ENCODE measurements at regions not wholly inside any gene's neighbourhood (a gene's known extent, or its start where the extent isn't known, plus 50 kb on each side); places are given as distances from the start of the nearest gene placed in this dataset.

DNA sequence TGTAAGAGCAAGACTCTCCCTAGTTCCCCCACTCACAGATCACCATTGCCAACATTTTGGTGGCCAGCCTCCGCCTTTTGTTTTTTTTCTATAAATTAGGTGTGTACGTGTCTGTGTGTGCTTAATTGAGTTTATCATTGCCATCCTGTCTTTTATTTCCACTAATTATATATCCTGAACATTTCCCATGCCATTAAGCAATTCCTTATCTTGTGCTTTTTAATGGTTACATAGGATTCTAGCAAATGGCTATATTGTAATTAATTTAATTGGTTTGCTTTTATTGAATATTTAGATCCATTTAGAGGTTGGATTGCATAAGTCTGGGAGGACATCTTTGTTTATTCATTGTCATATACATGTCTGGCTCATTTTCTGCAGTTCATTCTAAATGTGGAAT, 107.3 kb upstream of the RTL1 start:
- no peaks in the 10 kb centered on the region for H3K79me2 ChIP-seq (ENCODE audit: insufficient read depth, low read length)
- TF ChIP-seq POLR2AphosphoS5 (IDR thresholded peaks at IDR 0.05; ENCODE audit: low read depth, low read length) (no peak), TCF7L2 (IDR thresholded peaks at IDR 0.05; ENCODE audit: borderline replicate concordance, extremely low read depth, insufficient read depth, insufficient read length) (no peak), JUND (IDR thresholded peaks at IDR 0.05) (no peak), ELF1 (IDR thresholded peaks at IDR 0.05; ENCODE audit: borderline replicate concordance, low read depth) (no peak), POLR2A (IDR thresholded peaks at IDR 0.05; ENCODE audit: borderline replicate concordance, extremely low read depth, insufficient read depth, insufficient read length) (no peak), EGR1 (IDR thresholded peaks at IDR 0.05; ENCODE audit: low read depth) (no peak), CBX3 (IDR thresholded peaks at IDR 0.05; ENCODE audit: low read depth) (no peak), SRF (IDR thresholded peaks at IDR 0.05; ENCODE audit: low read depth) (no peak), ZNF274 (IDR thresholded peaks at IDR 0.05; ENCODE audit: low read depth, low read length) (no peak), SIN3A (IDR thresholded peaks at IDR 0.05; ENCODE audit: low read depth) (no peak), FOSL1 (IDR thresholded peaks at IDR 0.05; ENCODE audit: low read depth) (no peak), CEBPB (IDR thresholded peaks at IDR 0.05; ENCODE audit: low read depth) (no peak)
- TF ChIP-seq, protein P1, sequence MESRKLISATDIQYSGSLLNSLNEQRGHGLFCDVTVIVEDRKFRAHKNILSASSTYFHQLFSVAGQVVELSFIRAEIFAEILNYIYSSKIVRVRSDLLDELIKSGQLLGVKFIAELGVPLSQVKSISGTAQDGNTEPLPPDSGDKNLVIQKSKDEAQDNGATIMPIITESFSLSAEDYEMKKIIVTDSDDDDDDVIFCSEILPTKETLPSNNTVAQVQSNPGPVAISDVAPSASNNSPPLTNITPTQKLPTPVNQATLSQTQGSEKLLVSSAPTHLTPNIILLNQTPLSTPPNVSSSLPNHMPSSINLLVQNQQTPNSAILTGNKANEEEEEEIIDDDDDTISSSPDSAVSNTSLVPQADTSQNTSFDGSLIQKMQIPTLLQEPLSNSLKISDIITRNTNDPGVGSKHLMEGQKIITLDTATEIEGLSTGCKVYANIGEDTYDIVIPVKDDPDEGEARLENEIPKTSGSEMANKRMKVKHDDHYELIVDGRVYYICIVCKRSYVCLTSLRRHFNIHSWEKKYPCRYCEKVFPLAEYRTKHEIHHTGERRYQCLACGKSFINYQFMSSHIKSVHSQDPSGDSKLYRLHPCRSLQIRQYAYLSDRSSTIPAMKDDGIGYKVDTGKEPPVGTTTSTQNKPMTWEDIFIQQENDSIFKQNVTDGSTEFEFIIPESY (IDR thresholded peaks at IDR 0.05; ENCODE audit: extremely low read depth, insufficient replicate concordance, low read length): no peak
- ATAC-seq (no peak), DNase-seq (ENCODE audit: low read depth, low spot score) (no peak)
- H2AFZ ChIP-seq (ENCODE audit: low read depth, low read length, poor library complexity, severe bottlenecking): no peak overlapping the region
- intact Hi-C loops (cut with micrococcal nuclease): no loop called here
- no peaks in the 10 kb centered on the region for H3K27me3 ChIP-seq (ENCODE audit: insufficient read depth, low read length)
- H3K9me3 ChIP-seq (ENCODE audit: control insufficient read depth in 1 of 2, insufficient read depth in 1 of 2, low read depth in 1 of 2, low read length in 2 of 2): no peaks in the 10 kb centered on the region; a peak in 1 of 4 replicates
- H3K4me3 ChIP-seq (replicated peaks in 1 of 2; ENCODE audit: low read depth in 1 of 2, low read length in 2 of 2): no peak overlapping the region
- H3K9ac ChIP-seq (ENCODE audit: low read length): no peak overlapping the region
- RAD21 ChIA-PET (ENCODE audit: low non-redundant PET in 1 of 2, low total read pairs in 2 of 2, uncharacterized antibody in 2 of 2, unreplicated experiment in 2 of 2): no interaction called here
- no peaks in the 10 kb centered on the region for H3K9me2 ChIP-seq (ENCODE audit: insufficient read depth)
- H3K4me2 ChIP-seq (ENCODE audit: low read length): no peak overlapping the region
- no peaks in the 10 kb centered on the region for H3K4me1 ChIP-seq (ENCODE audit: control insufficient read depth in 1 of 2, insufficient read depth in 2 of 2, low read length in 2 of 2)
- no peaks in the 10 kb centered on the region for H3K36me3 ChIP-seq (ENCODE audit: control insufficient read depth in 1 of 2, insufficient read depth in 2 of 2, low read length in 2 of 2)
- H3K27ac ChIP-seq (ENCODE audit: low read depth, low read length): no peak overlapping the region
- no TSS peak for BruUV-seq (replicated peaks)
- CTCF ChIA-PET: no interaction called here
- H4K20me1 ChIP-seq (ENCODE audit: insufficient read depth): no peaks in the 10 kb centered on the region
- POLR2A ChIA-PET: no interaction called here
